ENCODE measurements at regions not wholly inside any gene's neighbourhood (a gene's known extent, or its start where the extent isn't known, plus 50 kb on each side); places are given as distances from the start of the nearest gene placed in this dataset.

GRCh38 chr7:69465262-69465661 is 133.0 kb upstream of the AUTS2 start:
- no peaks in the 10 kb centered on the region for H3K27me3 ChIP-seq (ENCODE audit: low read depth)
- TF ChIP-seq CTCF (IDR thresholded peaks at IDR 0.05; ENCODE audit: borderline replicate concordance): no peak
- no peaks in the 10 kb centered on the region for H3K36me3 ChIP-seq
- peaks cover 38% of the 10 kb centered on the region for H3K9me3 ChIP-seq (replicated peaks)
- H3K4me1 ChIP-seq: no peaks in the 10 kb centered on the region
- H3K4me3 ChIP-seq: no peak overlapping the region
- H3K27ac ChIP-seq (replicated peaks): no peak overlapping the region
- no peak for DNase-seq
- intact Hi-C loops (cut with micrococcal nuclease): no loop called here

- intact Hi-C loops (cut with micrococcal nuclease): no loop called here
Observed at GRCh38 chr7:69467826-69468225, 130.4 kb upstream of the AUTS2 start.

DNA sequence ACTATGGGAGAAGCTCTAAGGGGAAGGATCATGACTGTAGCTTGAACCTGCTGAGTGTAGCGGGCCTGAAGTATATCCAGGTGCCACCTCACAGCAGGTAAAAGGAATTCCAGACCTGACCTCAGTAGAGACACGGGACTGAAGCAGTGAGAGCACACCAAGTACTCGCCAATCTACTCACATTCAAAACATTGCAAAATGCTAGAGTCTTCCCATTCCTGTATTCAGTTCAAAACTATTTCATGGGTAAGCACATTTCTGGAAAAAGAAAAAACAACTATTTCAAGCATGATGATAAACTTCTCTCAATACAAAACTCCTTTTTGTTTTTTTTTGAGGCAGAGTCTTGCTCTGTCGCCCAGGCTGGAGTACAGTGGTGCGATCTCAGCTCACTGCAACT is 121.9 kb upstream of the AUTS2 start:
- Histone ChIP-seq H3K27ac (replicated peaks) (no peak overlapping the region), H3K9me3 (replicated peaks) (peaks cover 7% of the 10 kb centered on the region), H3K4me3 (no peak overlapping the region), H3K4me1 (no peaks in the 10 kb centered on the region), H3K27me3 (ENCODE audit: low read depth) (no peaks in the 10 kb centered on the region), H3K36me3 (no peaks in the 10 kb centered on the region)
- TF ChIP-seq CTCF (IDR thresholded peaks at IDR 0.05; ENCODE audit: borderline replicate concordance): no peak
- no peak for DNase-seq
- intact Hi-C loops (cut with micrococcal nuclease): no loop called here

More at GRCh38 chr7:69467826-69468225, 130.4 kb upstream of the AUTS2 start:
- no peaks in the 10 kb centered on the region for H3K36me3 ChIP-seq
- no peak for TF ChIP-seq CTCF (IDR thresholded peaks at IDR 0.05; ENCODE audit: borderline replicate concordance)
- H3K27me3 ChIP-seq (ENCODE audit: low read depth): no peaks in the 10 kb centered on the region
- no peak for DNase-seq
- H3K4me1 ChIP-seq: no peaks in the 10 kb centered on the region
- no peak overlapping the region for H3K4me3 ChIP-seq
- peaks cover 42% of the 10 kb centered on the region for H3K9me3 ChIP-seq (replicated peaks)
- H3K27ac ChIP-seq (replicated peaks): no peak overlapping the region

GRCh38 chr7:69482676-69483075 is 115.6 kb upstream of the AUTS2 start:
- Histone ChIP-seq H3K4me1 (no peaks in the 10 kb centered on the region), H3K4me3 (no peak overlapping the region), H3K9me3 (replicated peaks) (no peaks in the 10 kb centered on the region), H3K27ac (replicated peaks) (no peak overlapping the region), H3K36me3 (no peaks in the 10 kb centered on the region), H3K27me3 (ENCODE audit: low read depth) (peaks cover 10% of the 10 kb centered on the region)
- DNase-seq: no peak
- intact Hi-C loops (cut with micrococcal nuclease): no loop called here
- TF ChIP-seq CTCF (IDR thresholded peaks at IDR 0.05; ENCODE audit: borderline replicate concordance): no peak

DNA sequence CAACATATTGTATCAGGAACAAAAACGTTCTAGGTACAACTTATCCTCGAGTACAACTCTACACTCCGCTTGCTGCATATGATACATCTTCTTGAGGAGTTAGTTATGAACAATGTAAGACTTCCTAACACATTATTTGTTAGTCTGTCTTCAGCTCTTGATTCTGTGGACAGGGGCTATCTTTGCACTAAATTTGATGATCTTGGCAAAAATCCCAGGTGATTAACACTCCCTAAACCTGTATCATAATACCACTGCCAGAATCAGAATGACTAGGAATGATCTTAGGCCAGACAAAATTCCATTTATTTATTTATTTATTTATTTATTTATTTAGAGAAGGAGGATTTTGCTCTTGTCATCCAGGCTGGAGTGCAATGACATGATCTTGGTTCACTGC is 108.7 kb upstream of the AUTS2 start:
- H3K9me3 ChIP-seq (replicated peaks): no peaks in the 10 kb centered on the region
- no peak overlapping the region for H3K27ac ChIP-seq (replicated peaks)
- H3K27me3 ChIP-seq (ENCODE audit: low read depth): peaks cover 14% of the 10 kb centered on the region
- no peak for TF ChIP-seq CTCF (IDR thresholded peaks at IDR 0.05; ENCODE audit: borderline replicate concordance)
- no peak for DNase-seq
- no peak overlapping the region for H3K4me3 ChIP-seq
- H3K4me1 ChIP-seq: no peaks in the 10 kb centered on the region
- no peaks in the 10 kb centered on the region for H3K36me3 ChIP-seq
- intact Hi-C loops (cut with micrococcal nuclease): no loop called here

DNA sequence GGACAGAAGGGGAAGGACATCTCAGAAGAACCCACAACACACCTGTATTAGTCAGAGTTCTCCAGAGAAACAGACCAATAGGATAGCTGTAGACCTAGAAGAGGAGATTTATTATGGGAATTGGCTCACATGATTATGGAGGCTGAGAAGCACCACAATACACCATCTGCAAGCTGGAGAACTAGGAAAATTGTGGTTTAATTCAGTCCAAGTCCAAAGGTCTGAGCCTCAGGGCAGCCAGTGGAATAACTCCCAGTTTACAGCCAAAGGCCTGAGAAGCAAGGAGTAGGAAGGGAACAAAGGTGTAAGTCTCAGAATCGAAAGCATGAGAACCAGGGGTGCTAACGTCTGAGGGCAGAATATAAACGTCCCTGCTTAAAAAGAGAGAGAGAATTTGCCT is 99.6 kb upstream of the AUTS2 start:
- no peak for DNase-seq
- peaks cover 18% of the 10 kb centered on the region for H3K9me3 ChIP-seq (replicated peaks)
- intact Hi-C loops (cut with micrococcal nuclease): no loop called here
- no peak overlapping the region for H3K27ac ChIP-seq (replicated peaks)
- H3K27me3 ChIP-seq (ENCODE audit: low read depth): peaks cover 4% of the 10 kb centered on the region
- TF ChIP-seq CTCF (IDR thresholded peaks at IDR 0.05; ENCODE audit: borderline replicate concordance): no peak
- H3K4me3 ChIP-seq: no peak overlapping the region
- H3K36me3 ChIP-seq: no peaks in the 10 kb centered on the region
- no peaks in the 10 kb centered on the region for H3K4me1 ChIP-seq
